ENCODE measurements at regions not wholly inside any gene's neighbourhood (a gene's known extent, or its start where the extent isn't known, plus 50 kb on each side); places are given as distances from the start of the nearest gene placed in this dataset.

- TF ChIP-seq GATA3 (IDR thresholded peaks at IDR 0.05; ENCODE audit: low read depth, low read length) = no peak
- no peak for TF ChIP-seq GATA2 (IDR thresholded peaks at IDR 0.05; ENCODE audit: low read depth, low read length)
These were observed 439.5 kb upstream of the ETAA1 start for GRCh38 chr2:66957677-66958076.

DNA sequence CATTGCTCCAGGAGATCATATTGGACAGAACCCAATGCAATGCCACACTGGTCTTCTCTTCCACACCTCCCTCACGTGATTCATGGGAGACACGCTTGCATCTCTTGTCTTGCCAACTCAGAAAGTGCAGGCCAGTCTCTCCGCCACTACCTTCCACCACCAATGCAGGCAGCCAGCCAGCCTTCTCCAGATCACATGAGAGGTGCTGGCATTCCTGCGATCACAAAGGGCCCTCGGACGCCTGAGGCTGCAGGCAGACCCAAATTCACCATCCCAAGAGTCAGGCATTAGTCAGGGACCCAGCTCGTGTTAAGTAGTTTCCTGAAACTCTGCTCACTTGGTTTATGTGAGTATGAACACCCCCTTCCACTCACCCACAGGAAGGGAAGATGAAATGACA is 437.0 kb upstream of the ETAA1 start:
- TF ChIP-seq GATA3 (IDR thresholded peaks at IDR 0.05; ENCODE audit: low read depth, low read length) (no peak), GATA2 (IDR thresholded peaks at IDR 0.05; ENCODE audit: low read depth, low read length) (no peak)

- peak; percentile 40; the same call in 1 of the 2 replicates for TF ChIP-seq GATA2 (IDR thresholded peaks at IDR 0.05; ENCODE audit: low read depth, low read length)
- no peak for TF ChIP-seq GATA3 (IDR thresholded peaks at IDR 0.05; ENCODE audit: low read depth, low read length)
These were observed 434.4 kb upstream of the ETAA1 start for GRCh38 chr2:66962716-66963115.

DNA sequence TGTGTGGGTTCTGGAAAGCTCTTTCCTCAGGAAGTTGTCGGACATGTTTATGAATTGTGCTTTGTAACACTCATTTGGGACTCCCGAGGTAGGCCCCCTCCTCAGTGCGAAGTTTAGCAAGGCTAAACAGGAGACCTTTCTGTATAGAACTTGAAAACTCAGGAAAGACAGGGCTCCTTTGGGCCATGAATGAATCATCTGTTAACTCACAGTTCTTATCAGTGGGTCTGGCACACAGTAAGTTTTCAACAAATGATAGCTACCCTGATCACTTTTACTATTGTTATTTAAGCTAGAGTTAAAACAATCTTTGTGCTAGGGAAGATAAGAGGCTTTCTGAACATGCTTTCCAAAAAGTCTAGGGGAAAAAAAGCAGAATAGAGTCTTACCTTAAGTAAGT is 430.5 kb upstream of the ETAA1 start:
- no peak for TF ChIP-seq GATA2 (IDR thresholded peaks at IDR 0.05; ENCODE audit: low read depth, low read length)
- no peak for TF ChIP-seq GATA3 (IDR thresholded peaks at IDR 0.05; ENCODE audit: low read depth, low read length)

DNA sequence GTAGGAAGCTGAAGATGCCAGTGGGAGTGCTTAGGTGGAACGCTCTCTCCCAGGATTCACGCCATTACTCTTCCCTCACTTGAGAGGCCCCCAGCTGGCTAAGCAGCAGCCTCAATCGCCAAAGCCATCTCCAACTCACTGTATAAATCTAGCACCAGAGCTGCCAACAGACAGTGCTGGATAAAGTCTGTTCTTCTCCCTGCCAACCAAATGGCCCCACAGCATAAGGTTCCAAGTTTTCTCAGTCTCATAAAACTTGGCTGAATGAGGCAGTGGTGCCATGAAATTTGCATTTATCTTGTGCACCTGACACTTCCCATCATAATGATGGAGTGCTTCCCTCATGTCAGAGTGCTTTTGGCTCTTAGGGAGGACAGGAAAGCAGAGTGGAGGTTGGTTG is 428.2 kb upstream of the ETAA1 start:
- TF ChIP-seq GATA3 (IDR thresholded peaks at IDR 0.05; ENCODE audit: low read depth, low read length) = no peak
- TF ChIP-seq GATA2 (IDR thresholded peaks at IDR 0.05; ENCODE audit: low read depth, low read length) = no peak

DNA sequence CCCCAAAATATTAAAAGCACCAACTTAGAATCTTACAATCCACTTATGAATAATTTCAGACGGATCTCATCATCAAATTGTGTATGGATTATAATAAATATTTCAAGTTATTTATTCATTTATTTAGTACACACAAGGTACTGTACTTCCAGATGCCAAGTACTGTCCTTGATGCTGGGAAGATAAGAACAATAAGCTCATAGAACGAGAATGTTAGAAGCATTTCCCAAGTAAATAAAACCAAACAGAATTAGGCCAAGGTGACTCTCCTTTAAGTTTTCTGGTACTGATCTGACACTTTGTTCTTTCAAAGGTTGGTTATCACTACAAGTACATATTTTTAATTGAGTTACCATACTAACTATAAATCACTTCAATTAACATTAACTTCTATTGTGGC is 416.1 kb upstream of the ETAA1 start:
- TF ChIP-seq GATA3 (IDR thresholded peaks at IDR 0.05; ENCODE audit: low read depth, low read length) (no peak), GATA2 (IDR thresholded peaks at IDR 0.05; ENCODE audit: low read depth, low read length) (no peak)

- no peak for TF ChIP-seq GATA2 (IDR thresholded peaks at IDR 0.05; ENCODE audit: low read depth, low read length)
- no peak for TF ChIP-seq GATA3 (IDR thresholded peaks at IDR 0.05; ENCODE audit: low read depth, low read length)
These were observed 414.4 kb upstream of the ETAA1 start for GRCh38 chr2:66982766-66983165.

DNA sequence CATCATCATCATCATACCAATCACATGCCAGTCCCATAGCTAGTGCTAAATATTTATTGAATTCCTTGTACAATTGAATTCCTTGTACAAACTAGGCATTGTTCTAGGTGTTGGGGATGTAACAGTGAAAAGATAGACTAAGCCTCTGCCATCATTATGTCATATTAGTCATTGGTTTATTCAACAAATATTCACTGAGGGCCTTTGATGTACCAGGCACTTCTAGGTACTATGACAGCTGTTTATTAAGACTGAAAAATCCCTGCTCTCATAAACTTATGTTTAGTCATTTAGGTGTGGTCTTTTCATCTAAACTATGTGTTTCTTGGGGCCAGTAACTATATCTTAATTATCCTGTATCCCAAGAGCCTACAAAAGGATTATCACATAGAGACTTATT is 412.3 kb upstream of the ETAA1 start:
- TF ChIP-seq GATA2 (IDR thresholded peaks at IDR 0.05; ENCODE audit: low read depth, low read length) = no peak
- no peak for TF ChIP-seq GATA3 (IDR thresholded peaks at IDR 0.05; ENCODE audit: low read depth, low read length)

GRCh38 chr2:66985906-66986305 is 411.2 kb upstream of the ETAA1 start:
- TF ChIP-seq GATA3 (IDR thresholded peaks at IDR 0.05; ENCODE audit: low read depth, low read length) (no peak), GATA2 (IDR thresholded peaks at IDR 0.05; ENCODE audit: low read depth, low read length) (no peak)

DNA sequence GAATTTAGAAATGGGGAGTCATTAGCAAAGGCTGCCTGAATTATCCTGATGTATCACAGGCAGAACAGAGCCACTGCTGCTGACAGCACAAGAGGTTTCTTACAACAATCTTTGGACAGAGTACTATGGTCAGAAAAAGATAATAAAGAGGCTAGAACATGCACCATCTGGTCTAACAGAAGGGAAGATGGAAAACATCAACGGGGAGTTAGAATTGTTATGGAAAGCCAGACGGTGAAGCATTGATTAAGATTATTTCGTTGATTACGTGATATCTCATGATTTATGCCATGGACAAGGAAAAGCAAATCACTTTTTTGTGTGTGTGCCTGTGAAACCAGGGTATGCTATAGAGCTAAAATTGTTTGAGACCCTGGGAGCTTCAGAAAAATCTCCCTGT is 409.4 kb upstream of the ETAA1 start:
- TF ChIP-seq GATA3 (IDR thresholded peaks at IDR 0.05; ENCODE audit: low read depth, low read length) (peak; percentile 94), GATA2 (IDR thresholded peaks at IDR 0.05; ENCODE audit: low read depth, low read length) (peak; percentile 83; the same call in 1 of the 2 replicates)

DNA sequence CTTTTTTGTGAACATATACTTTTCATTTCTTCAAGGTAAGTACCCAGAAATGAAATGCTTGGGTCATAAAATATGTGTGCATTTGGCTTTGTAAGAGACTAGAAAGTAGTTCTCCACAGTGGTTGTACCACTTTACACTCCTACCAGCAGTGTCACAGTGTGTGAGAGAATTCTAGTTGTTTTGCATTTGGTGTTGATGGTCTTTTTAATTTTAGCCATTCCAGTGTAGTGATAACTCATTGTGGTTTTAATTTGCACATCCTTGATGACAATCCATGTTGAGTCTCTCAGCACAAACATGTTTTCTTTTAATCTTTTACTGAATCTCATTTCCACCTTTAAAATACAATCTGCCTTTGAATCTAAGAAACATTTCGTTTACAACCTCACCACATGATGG is 402.5 kb upstream of the ETAA1 start:
- no peak for TF ChIP-seq GATA2 (IDR thresholded peaks at IDR 0.05; ENCODE audit: low read depth, low read length)
- no peak for TF ChIP-seq GATA3 (IDR thresholded peaks at IDR 0.05; ENCODE audit: low read depth, low read length)

- TF ChIP-seq GATA3 (IDR thresholded peaks at IDR 0.05; ENCODE audit: low read depth, low read length) (no peak), GATA2 (IDR thresholded peaks at IDR 0.05; ENCODE audit: low read depth, low read length) (no peak)
These were observed 401.5 kb upstream of the ETAA1 start for GRCh38 chr2:66995636-66996035.

GRCh38 chr2:67002618-67003371 is 394.3 kb upstream of the ETAA1 start:
- TF ChIP-seq GATA2 (IDR thresholded peaks at IDR 0.05; ENCODE audit: low read depth, low read length) = no peak
- TF ChIP-seq GATA3 (IDR thresholded peaks at IDR 0.05; ENCODE audit: low read depth, low read length) = no peak

GRCh38 chr2:67006373-67006960 is 390.7 kb upstream of the ETAA1 start:
- no peak for TF ChIP-seq GATA2 (IDR thresholded peaks at IDR 0.05; ENCODE audit: low read depth, low read length)
- TF ChIP-seq GATA3 (IDR thresholded peaks at IDR 0.05; ENCODE audit: low read depth, low read length) = no peak

GRCh38 chr2:67008155-67008554 is 389.0 kb upstream of the ETAA1 start:
- TF ChIP-seq GATA3 (IDR thresholded peaks at IDR 0.05; ENCODE audit: low read depth, low read length) (no peak), GATA2 (IDR thresholded peaks at IDR 0.05; ENCODE audit: low read depth, low read length) (no peak)

All from SH-SY5Y (cell line).